SU-DHL-6 (cell line): ENCODE measurements at regions not wholly inside any gene's neighbourhood (a gene's known extent, or its start where the extent isn't known, plus 50 kb on each side); places are given as distances from the start of the nearest gene placed in this dataset.

ENCODE experiments used
- H2AFZ ChIP-seq: fragments of 200-600 bp; sonication (generic); 2 replicates; pipeline ENCODE4 v1.6.1; 2014; ENCODE audit warnings: low read depth, mild to moderate bottlenecking, moderate library complexity, mixed read lengths, antibody characterized with exemption, low read length; ENCODE audit not compliant: severe bottlenecking
- H3F3A ChIP-seq: fragments of 200-600 bp; shearing (Covaris generic); 2 replicates; pipeline ENCODE4 v1.6.0; 2016; ENCODE audit warnings: antibody characterized with exemption, mild to moderate bottlenecking; ENCODE audit not compliant: insufficient read depth
- H3K27ac ChIP-seq: fragments of 200-600 bp; sonication (generic); 2 replicates; pipeline ENCODE4 v1.5.1; 2016; ENCODE audit warnings: low read depth, mild to moderate bottlenecking, low read length, moderate library complexity, mixed read lengths
- H3K27me3 ChIP-seq: fragments of 200-600 bp; sonication (generic), shearing (Covaris generic); 2 replicates; pipeline ENCODE4 v1.6.0; 2014; ENCODE audit warnings: mild to moderate bottlenecking, low read length
- H3K36me3 ChIP-seq: fragments of 200-600 bp; sonication (generic); 2 replicates; pipeline ENCODE4 v1.6.1; 2014; ENCODE audit warnings: mild to moderate bottlenecking, low read length, mixed read lengths
- H3K4me2 ChIP-seq: fragments of 300-600, 200-600 bp; shearing (Covaris generic), sonication (generic); 2 replicates; pipeline ENCODE4 v1.6.0; 2014; ENCODE audit warnings: low read length, low read depth, mild to moderate bottlenecking; ENCODE audit not compliant: poor library complexity, severe bottlenecking
- H3K4me3 ChIP-seq: fragments of 200-600 bp; sonication (generic); 2 replicates; pipeline ENCODE4 v1.5.1; 2014; ENCODE audit warnings: antibody characterized with exemption, low read length, mild to moderate bottlenecking, mixed read lengths; ENCODE audit not compliant: insufficient read depth, poor library complexity, severe bottlenecking
- H3K79me2 ChIP-seq: fragments of 200-600 bp; sonication (generic); 2 replicates; pipeline ENCODE4 v1.6.1; 2014; ENCODE audit warnings: mild to moderate bottlenecking, low read length, moderate library complexity; ENCODE audit not compliant: insufficient read depth
- H3K9ac ChIP-seq: fragments of 200-600 bp; sonication (generic); 2 replicates; pipeline ENCODE4 v1.7.0; 2014; ENCODE audit warnings: mild to moderate bottlenecking, low read length
- H3K9me2 ChIP-seq: fragments of 200-600 bp; sonication (generic); replicated peaks from 2 replicates; pipeline ENCODE4 v1.6.1; 2014; ENCODE audit warnings: low read length; ENCODE audit not compliant: insufficient read depth
- H3K9me3 ChIP-seq: fragments of 200-600 bp; sonication (generic); 2 replicates; pipeline ENCODE4 v1.6.1; 2014; ENCODE audit warnings: low read length, mixed read lengths; ENCODE audit not compliant: insufficient read depth
- H4K20me1 ChIP-seq: fragments of 200-600 bp; sonication (generic); 2 replicates; pipeline ENCODE4 v1.6.1; 2014; ENCODE audit warnings: low read depth, mild to moderate bottlenecking, antibody characterized with exemption, low read length, moderate library complexity, mixed read lengths
- CTCF ChIP-seq: fragments of 200-600 bp; sonication (generic); IDR thresholded peaks from one replicate; pipeline ENCODE4 v1.5.1; 2017; ENCODE audit warnings: antibody characterized with exemption, mild to moderate bottlenecking, low read length, moderate library complexity; ENCODE audit not compliant: insufficient read depth, poor library complexity, severe bottlenecking
- EZH2phosphoT487 ChIP-seq: fragments of 200-600 bp; sonication (generic), shearing (Covaris generic); conservative IDR thresholded peaks from 2 replicates; pipeline ENCODE4 v1.6.1; 2018; ENCODE audit warnings: mild to moderate bottlenecking, antibody characterized with exemption, low read length, moderate library complexity, mixed read lengths

- Histone ChIP-seq H3K4me3 (no peak overlapping the region), H2AFZ (no peak overlapping the region), H3K9me3 (no peaks in the 10 kb centered on the region), H3F3A (no peaks in the 10 kb centered on the region), H3K27me3 (no peaks in the 10 kb centered on the region), H3K79me2 (no peaks in the 10 kb centered on the region), H3K9me2 (no peaks in the 10 kb centered on the region), H4K20me1 (no peaks in the 10 kb centered on the region), H3K9ac (no peak overlapping the region), H3K4me2 (no peak overlapping the region), H3K27ac (no peak overlapping the region), H3K36me3 (no peaks in the 10 kb centered on the region)
- no peak for TF ChIP-seq EZH2phosphoT487
- no peak for TF ChIP-seq CTCF
Observed at GRCh38 chr5:136620016-136620419, 254.7 kb upstream of the TRPC7 start.

GRCh38 chr5:136619556-136619955, 254.2 kb upstream of the TRPC7 start:
- no peaks in the 10 kb centered on the region for H4K20me1 ChIP-seq
- no peaks in the 10 kb centered on the region for H3K36me3 ChIP-seq
- H2AFZ ChIP-seq: no peak overlapping the region
- H3K4me2 ChIP-seq: no peak overlapping the region
- no peak overlapping the region for H3K27ac ChIP-seq
- H3K79me2 ChIP-seq: no peaks in the 10 kb centered on the region
- H3K4me3 ChIP-seq: no peak overlapping the region
- no peak overlapping the region for H3K9ac ChIP-seq
- no peaks in the 10 kb centered on the region for H3F3A ChIP-seq
- no peaks in the 10 kb centered on the region for H3K9me2 ChIP-seq
- no peaks in the 10 kb centered on the region for H3K27me3 ChIP-seq
- TF ChIP-seq CTCF (no peak), EZH2phosphoT487 (no peak)
- no peaks in the 10 kb centered on the region for H3K9me3 ChIP-seq

GRCh38 chr5:136615251-136616119, 250.1 kb upstream of the TRPC7 start:
- Histone ChIP-seq H3K27ac (no peak overlapping the region), H3K79me2 (no peaks in the 10 kb centered on the region), H3K27me3 (no peaks in the 10 kb centered on the region), H3K36me3 (no peaks in the 10 kb centered on the region), H3K4me3 (no peak overlapping the region), H3K9me3 (no peaks in the 10 kb centered on the region), H3K9ac (no peak overlapping the region), H3K4me2 (no peak overlapping the region), H4K20me1 (no peaks in the 10 kb centered on the region), H3K9me2 (no peaks in the 10 kb centered on the region), H2AFZ (no peak overlapping the region), H3F3A (no peaks in the 10 kb centered on the region)
- TF ChIP-seq CTCF (no peak), EZH2phosphoT487 (no peak)
